ENCODE measurements at regions not wholly inside any gene's neighbourhood (a gene's known extent, or its start where the extent isn't known, plus 50 kb on each side); places are given as distances from the start of the nearest gene placed in this dataset.
A peak's percentile ranks its signal among the peaks of the same experiment; 100 is the strongest.

DNA sequence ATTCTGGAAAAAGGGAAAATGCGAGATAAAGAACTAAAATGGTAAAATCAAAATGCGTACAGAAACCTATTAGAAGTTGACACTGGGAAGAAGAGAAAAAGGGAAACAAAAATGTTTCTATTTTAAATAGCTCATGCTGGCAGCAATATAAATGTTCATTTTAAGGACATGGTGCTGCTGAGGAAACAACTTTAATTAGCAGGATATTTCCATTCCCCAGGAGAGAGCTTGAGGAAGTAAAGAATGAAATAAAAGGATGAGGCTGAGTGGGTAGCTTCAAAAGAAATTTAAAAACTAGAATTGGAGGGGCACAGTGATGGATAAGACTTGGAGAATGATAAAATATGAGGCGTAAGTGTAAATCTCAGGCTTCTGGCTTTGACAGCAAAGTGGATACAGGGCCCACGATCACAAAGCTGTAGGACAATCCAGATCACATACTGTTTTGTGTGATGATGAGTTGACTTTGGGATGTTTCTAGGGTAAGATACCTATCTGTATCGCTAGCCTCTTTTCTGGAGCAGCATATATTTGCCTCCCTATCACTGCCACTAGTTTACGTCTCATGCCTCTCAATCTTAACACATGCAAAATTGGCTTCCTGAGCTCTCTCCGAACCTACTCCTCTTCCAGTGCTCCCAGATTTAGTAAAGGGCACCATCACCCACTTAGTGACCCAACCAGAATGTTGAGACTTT lies 571.3 kb upstream of the MIR17HG start:
- in situ Hi-C loops (cut with HindIII; ENCODE audit: low sequenced_read_pairs) = no loop called here
- DNase-seq (ENCODE audit: low read depth, low spot score) = no peak
- TF ChIP-seq, protein P1, sequence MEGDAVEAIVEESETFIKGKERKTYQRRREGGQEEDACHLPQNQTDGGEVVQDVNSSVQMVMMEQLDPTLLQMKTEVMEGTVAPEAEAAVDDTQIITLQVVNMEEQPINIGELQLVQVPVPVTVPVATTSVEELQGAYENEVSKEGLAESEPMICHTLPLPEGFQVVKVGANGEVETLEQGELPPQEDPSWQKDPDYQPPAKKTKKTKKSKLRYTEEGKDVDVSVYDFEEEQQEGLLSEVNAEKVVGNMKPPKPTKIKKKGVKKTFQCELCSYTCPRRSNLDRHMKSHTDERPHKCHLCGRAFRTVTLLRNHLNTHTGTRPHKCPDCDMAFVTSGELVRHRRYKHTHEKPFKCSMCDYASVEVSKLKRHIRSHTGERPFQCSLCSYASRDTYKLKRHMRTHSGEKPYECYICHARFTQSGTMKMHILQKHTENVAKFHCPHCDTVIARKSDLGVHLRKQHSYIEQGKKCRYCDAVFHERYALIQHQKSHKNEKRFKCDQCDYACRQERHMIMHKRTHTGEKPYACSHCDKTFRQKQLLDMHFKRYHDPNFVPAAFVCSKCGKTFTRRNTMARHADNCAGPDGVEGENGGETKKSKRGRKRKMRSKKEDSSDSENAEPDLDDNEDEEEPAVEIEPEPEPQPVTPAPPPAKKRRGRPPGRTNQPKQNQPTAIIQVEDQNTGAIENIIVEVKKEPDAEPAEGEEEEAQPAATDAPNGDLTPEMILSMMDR (IDR thresholded peaks at IDR 0.05; ENCODE audit: low read depth, low read length) = no peak
- H3K4me3 ChIP-seq (ENCODE audit: low read depth, low read length) = no peak overlapping the region

DNA sequence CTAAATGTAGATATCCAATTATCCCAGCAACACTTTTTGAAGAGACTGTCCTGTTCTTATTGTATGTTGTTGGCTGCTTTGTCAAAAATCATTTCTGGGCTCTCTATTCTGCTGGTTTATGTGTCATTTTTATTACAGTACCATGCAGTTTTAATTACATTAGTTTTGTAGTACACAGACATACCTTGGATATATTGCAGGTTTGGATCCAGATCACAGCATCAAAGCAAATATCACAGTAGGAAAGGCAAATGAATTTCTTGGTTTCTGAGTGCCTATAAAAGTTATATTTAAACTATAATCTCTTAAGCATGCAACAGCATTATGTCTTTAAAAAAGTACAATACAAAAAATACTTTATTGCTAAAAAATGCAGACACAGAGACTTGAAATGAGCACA lies 564.2 kb upstream of the MIR17HG start:
- in situ Hi-C loops (cut with HindIII; ENCODE audit: low sequenced_read_pairs) = no loop called here

DNA sequence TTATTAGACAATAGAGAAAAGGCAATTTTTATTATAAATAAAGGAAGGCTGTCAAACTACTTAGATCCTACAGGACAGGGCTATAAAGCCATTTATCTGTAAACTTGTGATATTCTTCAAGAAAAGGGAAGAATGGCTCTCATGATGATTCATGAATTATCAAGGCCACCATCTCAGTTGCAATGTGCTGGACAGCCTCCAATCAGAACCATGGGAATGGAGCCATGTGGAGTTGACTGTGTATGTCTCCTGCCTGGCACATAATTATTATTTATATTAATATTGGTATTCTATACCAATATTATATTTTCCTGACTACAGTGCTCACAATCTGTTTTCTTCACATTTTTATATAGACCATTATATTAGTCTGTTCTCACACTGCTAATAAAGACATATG lies 560.5 kb upstream of the MIR17HG start:
- in situ Hi-C loops (cut with HindIII; ENCODE audit: low sequenced_read_pairs) = no loop called here
- no peak overlapping the region for H3K4me3 ChIP-seq (ENCODE audit: low read depth, low read length)
- no peak for DNase-seq (ENCODE audit: low read depth, low spot score)
- TF ChIP-seq, protein P1 (IDR thresholded peaks at IDR 0.05; ENCODE audit: low read depth, low read length) = no peak

More for the DNA sequence above, 564.2 kb upstream of the MIR17HG start:
- TF ChIP-seq, protein P1 (IDR thresholded peaks at IDR 0.05; ENCODE audit: low read depth, low read length) = no peak
- no peak for DNase-seq (ENCODE audit: low read depth, low spot score)
- no peak overlapping the region for H3K4me3 ChIP-seq (ENCODE audit: low read depth, low read length)

DNA sequence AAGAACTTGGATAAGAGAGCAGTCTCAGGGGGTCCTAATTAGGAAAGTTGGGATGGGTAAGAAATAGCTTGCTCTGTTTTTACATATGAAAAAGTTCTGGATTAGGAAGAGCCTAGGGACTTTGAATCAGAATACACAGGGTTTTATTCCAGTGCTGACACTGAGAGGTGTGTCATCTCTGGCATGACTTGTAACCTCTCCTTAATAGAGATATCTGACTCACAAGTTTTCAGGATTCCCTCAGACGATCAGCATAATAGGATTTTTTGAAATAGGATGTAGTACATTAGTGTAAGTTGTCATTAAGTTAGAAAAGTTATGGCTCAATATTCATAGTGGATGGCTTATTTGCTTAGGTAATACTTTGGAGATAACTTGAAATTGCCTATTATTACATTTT lies 555.2 kb upstream of the MIR17HG start:
- no peak for DNase-seq (ENCODE audit: low read depth, low spot score)
- in situ Hi-C loops (cut with HindIII; ENCODE audit: low sequenced_read_pairs) = no loop called here
- TF ChIP-seq, protein P1 (IDR thresholded peaks at IDR 0.05; ENCODE audit: low read depth, low read length) = no peak
- no peak overlapping the region for H3K4me3 ChIP-seq (ENCODE audit: low read depth, low read length)

DNA sequence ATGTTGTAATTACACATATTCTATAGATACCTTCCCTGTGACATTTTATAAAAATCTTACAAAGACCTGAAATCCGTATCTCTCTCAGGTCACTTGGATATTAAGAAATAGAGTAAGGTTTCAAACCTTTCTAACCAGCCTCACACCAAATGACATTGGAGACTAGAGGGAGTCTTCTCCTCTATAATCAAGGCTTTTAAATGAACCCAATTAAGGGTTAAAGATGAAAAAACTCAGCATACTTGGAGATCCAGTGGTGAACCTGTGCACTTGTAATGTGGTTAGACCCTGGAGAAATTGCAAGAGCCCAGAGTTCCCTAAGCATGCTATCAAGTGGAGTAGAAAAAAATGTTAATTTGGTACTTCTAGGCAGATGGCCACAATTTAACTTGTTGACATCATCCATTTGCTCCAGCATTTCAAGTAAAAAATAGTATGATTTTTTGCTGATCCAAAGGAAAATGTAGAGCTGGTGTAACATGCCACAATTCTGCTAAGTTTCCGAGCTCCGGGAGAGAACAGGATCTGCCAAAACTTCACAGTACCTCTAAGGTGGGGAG lies 554.1 kb upstream of the MIR17HG start:
- in situ Hi-C loops (cut with HindIII; ENCODE audit: low sequenced_read_pairs) = no loop called here
- TF ChIP-seq, protein P1 (IDR thresholded peaks at IDR 0.05; ENCODE audit: low read depth, low read length) = no peak
- H3K4me3 ChIP-seq (ENCODE audit: low read depth, low read length) = no peak overlapping the region
- DNase-seq (ENCODE audit: low read depth, low spot score) = peak; percentile 52

DNA sequence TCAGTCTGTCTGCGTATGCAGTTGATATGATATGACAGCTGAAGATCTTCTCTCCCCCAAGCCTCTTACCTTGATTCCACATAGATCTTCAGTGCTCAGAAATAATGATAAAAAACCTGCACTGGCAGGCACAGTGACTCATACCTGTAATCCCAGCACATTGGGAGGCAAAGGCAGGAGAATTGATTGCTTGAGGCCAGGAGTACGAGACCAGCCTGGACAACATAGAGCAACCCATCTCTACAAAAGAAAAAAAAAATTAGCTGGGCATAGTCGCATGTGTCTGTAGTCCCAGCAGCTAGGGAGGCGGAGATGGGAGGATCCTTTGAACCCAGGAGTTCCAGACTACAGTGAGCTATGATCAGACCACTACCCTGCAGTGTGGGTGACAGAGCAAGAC lies 551.0 kb upstream of the MIR17HG start:
- in situ Hi-C loops (cut with HindIII; ENCODE audit: low sequenced_read_pairs) = no loop called here
- TF ChIP-seq, protein P1 (IDR thresholded peaks at IDR 0.05; ENCODE audit: low read depth, low read length) = no peak
- DNase-seq (ENCODE audit: low read depth, low spot score) = no peak
- H3K4me3 ChIP-seq (ENCODE audit: low read depth, low read length) = no peak overlapping the region

Measured in astrocyte of the spinal cord (primary cell).